GM06990 (cell line): ENCODE measurements at regions not wholly inside any gene's neighbourhood (a gene's known extent, or its start where the extent isn't known, plus 50 kb on each side); places are given as distances from the start of the nearest gene placed in this dataset.
A peak's percentile ranks its signal among the peaks of the same experiment; 100 is the strongest.
"Not testable (repeated sequence)": the region's sequence is repeated elsewhere in the genome, so short reads cannot be mapped to it uniquely, and the experiment has no call there.

Source experiments
- DNase-seq: peaks from one replicate; pipeline ENCODE4 v3.0.0-alpha.2; 2011; ENCODE audit not compliant: insufficient read length; ENCODE audit errors: extremely low read depth
- H3K27me3 ChIP-seq: replicated peaks from 2 replicates; pipeline ENCODE4 v1.6.0; 2011; ENCODE audit warnings: low read length; ENCODE audit not compliant: control insufficient read depth, insufficient read depth
- H3K36me3 ChIP-seq: 2 replicates; pipeline ENCODE4 v1.5.1; 2011; ENCODE audit warnings: low read length; ENCODE audit not compliant: control insufficient read depth, insufficient read depth
- H3K4me3 ChIP-seq: replicated peaks from 2 replicates; pipeline ENCODE4 v1.5.1; 2011; ENCODE audit warnings: low read depth, mild to moderate bottlenecking, control low read depth, low read length
- TF ChIP-seq, protein P1 (sequence below): IDR thresholded peaks from 2 replicates; pipeline ENCODE4 v1.5.1; 2011; ENCODE audit warnings: low read length, control low read depth, mild to moderate bottlenecking, inconsistent platforms; ENCODE audit not compliant: insufficient read depth, poor library complexity, severe bottlenecking

DNA sequence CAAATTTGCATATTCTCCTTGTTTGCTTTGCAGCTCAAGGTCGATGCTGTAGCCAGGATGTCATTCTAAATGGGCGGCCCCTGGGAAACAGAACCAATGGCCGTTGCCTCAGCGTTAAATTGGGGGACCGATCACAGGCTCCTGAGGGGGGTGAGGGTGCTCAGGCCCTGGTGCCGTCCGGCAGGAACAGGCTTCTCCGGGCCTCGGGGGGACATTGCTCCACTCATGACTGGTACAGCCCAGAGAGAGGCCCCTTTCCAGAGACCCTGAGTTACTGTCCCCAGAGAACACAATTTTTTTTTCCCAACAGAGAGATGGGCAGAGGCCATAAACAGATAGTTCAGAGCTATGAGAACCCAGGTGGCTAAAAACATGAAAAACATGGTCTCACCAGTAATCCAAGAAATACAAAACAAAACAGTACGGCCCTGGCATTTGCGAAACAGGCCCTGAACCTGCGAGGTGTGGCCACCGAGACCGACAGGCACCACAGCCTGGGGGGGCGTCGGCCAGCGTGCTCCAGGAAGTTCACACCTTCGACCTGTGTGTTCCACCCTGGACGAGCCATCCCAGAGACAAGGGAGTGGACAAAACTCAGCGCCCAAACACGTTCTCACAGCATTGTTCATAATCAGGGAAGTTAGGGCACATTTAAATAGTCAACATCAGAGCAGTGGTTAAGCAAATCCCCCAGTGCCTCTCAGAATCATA is 82.8 kb downstream of the METRNL start:
- H3K36me3 ChIP-seq: no peaks in the 10 kb centered on the region
- no peaks in the 10 kb centered on the region; the same call in none of the 2 replicates for H3K27me3 ChIP-seq
- no peak overlapping the region for H3K4me3 ChIP-seq
- DNase-seq: no peak
- TF ChIP-seq, protein P1, sequence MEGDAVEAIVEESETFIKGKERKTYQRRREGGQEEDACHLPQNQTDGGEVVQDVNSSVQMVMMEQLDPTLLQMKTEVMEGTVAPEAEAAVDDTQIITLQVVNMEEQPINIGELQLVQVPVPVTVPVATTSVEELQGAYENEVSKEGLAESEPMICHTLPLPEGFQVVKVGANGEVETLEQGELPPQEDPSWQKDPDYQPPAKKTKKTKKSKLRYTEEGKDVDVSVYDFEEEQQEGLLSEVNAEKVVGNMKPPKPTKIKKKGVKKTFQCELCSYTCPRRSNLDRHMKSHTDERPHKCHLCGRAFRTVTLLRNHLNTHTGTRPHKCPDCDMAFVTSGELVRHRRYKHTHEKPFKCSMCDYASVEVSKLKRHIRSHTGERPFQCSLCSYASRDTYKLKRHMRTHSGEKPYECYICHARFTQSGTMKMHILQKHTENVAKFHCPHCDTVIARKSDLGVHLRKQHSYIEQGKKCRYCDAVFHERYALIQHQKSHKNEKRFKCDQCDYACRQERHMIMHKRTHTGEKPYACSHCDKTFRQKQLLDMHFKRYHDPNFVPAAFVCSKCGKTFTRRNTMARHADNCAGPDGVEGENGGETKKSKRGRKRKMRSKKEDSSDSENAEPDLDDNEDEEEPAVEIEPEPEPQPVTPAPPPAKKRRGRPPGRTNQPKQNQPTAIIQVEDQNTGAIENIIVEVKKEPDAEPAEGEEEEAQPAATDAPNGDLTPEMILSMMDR: no peak

DNA sequence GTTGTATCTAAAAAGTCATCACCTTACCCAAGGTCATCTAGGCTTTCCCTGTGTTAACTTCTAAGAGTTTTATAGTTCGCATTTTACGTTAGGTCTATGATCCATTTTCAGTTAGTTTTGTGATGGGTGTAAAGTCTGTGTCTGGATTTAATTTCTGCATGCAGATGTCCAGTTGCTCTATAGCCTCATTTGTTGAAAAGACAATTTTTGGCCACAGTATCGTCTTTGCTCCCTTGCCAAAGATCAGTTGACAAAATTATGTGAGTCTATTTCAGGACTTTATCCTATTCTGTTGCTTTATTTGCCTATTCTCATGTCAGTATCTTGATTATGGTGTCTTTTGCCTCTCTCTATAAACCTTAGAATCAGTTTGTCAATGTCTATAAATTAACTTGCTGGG is 85.1 kb downstream of the METRNL start:
- H3K4me3 ChIP-seq: no peak overlapping the region
- no peak for DNase-seq
- no peaks in the 10 kb centered on the region for H3K36me3 ChIP-seq
- no peaks in the 10 kb centered on the region; the same call in none of the 2 replicates for H3K27me3 ChIP-seq
- TF ChIP-seq, protein P1: no peak

DNA sequence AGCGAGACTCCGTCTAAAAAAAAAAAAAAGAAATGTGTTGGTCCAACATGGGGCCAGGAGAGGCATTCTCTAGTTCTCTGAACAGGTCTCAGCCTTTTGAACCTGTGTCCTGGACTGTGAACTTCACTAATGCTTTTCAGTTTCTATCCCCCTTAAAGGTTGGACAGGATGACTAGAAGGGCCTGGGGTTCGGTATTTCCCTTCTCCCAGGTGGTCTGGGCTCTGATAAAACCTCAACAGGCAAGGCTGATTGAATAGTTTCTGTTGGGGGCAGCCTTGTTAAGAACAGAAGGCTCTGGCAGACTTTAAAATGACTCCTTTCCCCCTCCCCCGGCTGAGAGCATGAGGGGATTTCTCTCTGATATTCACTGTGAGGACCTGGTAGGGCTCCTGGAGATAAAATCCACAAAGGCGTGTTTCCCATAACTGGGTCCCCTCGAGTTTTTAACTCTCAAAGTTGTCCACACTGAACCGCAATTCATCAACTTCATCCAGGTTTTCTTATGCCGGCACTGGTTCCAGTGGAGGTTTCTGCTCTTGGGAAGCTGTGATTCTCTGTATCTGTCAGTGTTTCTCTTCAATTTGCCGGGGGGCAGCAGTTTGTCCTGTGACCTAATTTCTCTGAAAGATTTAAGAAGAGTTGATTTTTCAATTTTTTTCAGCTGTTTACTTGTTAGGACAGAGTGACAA is 91.3 kb downstream of the METRNL start:
- Histone ChIP-seq H3K36me3 (no peaks in the 10 kb centered on the region), H3K27me3 (no peaks in the 10 kb centered on the region), H3K4me3 (no peak overlapping the region)
- TF ChIP-seq, protein P1: no peak
- DNase-seq: peak; percentile 44

DNA sequence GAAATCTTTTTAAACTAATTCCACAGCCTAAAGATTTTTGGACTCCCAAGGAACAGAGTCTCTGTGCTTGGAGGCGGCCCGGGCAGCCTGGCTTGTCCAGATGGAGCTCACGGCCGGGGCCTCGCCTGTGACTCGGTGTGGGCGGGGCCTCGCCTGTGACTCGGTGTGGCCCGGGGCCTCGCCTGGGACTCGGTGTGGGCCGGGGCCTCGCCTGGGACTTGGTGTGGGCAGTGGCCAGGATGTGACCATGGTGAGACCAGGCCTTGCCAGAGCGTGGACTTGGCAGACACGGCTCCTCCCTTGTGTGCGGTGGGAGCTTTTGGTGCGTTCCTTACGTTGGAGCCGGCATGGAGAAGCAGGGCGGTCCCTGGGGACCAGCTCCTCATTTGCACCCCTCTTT is 92.3 kb downstream of the METRNL start:
- DNase-seq: no peak
- Histone ChIP-seq H3K36me3 (no peaks in the 10 kb centered on the region), H3K27me3 (no peaks in the 10 kb centered on the region), H3K4me3 (no peak overlapping the region)
- TF ChIP-seq, protein P1: no peak

DNA sequence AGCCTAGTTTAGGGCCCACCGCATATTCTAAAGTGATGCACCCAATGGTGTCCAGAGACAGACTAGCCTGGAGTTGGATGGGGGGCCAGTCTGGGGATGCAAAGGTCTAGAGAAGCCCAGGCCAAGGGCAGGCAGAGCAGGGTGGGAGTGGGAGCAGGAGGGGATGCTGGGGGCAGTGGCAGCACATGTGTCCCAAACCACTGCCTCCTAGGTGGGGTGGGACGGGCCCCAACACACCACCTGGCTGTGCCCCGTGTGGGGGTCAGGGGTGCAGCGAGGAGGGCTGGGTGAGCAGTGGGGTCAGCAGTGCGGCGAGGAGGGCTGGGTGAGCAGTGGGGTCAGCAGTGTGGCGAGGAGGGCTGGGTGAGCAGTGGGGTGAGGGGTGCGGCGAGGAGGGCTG is 92.7 kb downstream of the METRNL start:
- not testable (repeated sequence) for H3K36me3 ChIP-seq, DNase-seq, H3K4me3 ChIP-seq, H3K27me3 ChIP-seq

DNA sequence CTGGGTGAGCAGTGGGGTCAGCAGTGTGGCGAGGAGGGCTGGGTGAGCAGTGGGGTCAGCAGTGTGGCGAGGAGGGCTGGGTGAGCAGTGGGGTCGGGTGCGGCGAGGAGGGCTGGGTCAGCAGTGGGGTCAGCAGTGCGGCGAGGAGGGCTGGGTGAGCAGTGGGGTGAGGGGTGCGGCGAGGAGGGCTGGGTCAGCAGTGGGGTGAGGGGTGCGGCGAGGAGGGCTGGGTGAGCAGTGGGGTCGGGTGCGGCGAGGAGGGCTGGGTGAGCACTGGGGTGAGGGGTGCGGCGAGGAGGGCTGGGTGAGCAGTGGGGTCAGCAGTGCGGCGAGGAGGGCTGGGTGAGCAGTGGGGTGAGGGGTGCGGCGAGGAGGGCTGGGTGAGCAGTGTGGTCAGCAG is 93.2 kb downstream of the METRNL start:
- H3K4me3 ChIP-seq: not testable (repeated sequence)

DNA sequence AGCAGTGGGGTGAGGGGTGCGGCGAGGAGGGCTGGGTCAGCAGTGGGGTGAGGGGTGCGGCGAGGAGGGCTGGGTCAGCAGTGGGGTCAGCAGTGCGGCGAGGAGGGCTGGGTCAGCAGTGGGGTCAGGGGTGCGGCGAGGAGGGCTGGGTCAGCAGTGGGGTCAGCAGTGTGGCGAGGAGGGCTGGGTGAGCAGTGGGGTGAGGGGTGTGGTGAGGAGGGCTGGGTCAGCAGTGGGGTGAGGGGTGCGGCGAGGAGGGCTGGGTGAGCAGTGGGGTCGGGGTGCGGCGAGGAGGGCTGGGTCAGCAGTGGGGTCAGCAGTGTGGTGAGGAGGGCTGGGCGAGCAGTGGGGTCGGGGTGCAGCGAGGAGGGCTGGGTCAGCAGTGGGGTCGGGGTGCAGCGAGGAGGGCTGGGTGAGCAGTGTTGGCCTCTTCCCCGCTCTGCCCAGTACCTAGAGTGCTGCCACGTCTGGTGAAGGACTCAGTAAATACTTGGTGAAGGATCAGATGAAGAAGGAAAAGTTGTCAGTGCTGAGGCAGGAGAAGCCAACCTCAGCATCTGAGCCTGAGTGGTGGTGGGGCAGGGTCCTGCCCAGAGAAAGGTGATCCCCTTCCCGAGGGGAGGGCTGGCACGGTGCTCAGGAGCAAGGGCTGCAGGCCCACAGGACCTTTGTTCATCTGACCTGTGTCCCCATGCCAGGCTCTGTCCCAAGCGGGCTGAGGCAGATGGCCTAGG is 93.9 kb downstream of the METRNL start:
- H3K27me3 ChIP-seq, H3K36me3 ChIP-seq, DNase-seq, H3K4me3 ChIP-seq: not testable (repeated sequence)

More for the DNA sequence above, 93.2 kb downstream of the METRNL start:
- not testable (repeated sequence) for DNase-seq, H3K27me3 ChIP-seq, H3K36me3 ChIP-seq
